Endothelial cell (in vitro differentiated cells): ENCODE measurements at regions not wholly inside any gene's neighbourhood (a gene's known extent, or its start where the extent isn't known, plus 50 kb on each side); places are given as distances from the start of the nearest gene placed in this dataset.
"Not testable (repeated sequence)": the region's sequence is repeated elsewhere in the genome, so short reads cannot be mapped to it uniquely, and the experiment has no call there.

ENCODE experiments used
- DNase-seq: peaks from one replicate; pipeline ENCODE4 v3.0.0; 2021; ENCODE audit warnings: low spot score
- H3K27ac Mint-ChIP-seq: one replicate; pipeline ENCODE4 v1.8.0; 2021; ENCODE audit warnings: mixed read lengths, inconsistent platforms; ENCODE audit not compliant: unreplicated experiment
- H3K27me3 Mint-ChIP-seq: one replicate; pipeline ENCODE4 v1.8.0; 2021; ENCODE audit warnings: mild to moderate bottlenecking, moderate library complexity, mixed read lengths, inconsistent platforms; ENCODE audit not compliant: unreplicated experiment
- H3K36me3 Mint-ChIP-seq: one replicate; pipeline ENCODE4 v1.8.0; 2021; ENCODE audit warnings: mild to moderate bottlenecking, low read depth, mixed read lengths, inconsistent platforms; ENCODE audit not compliant: unreplicated experiment
- H3K4me1 Mint-ChIP-seq: one replicate; pipeline ENCODE4 v1.8.0; 2021; ENCODE audit warnings: mild to moderate bottlenecking, mixed read lengths, inconsistent platforms; ENCODE audit not compliant: unreplicated experiment
- H3K4me3 Mint-ChIP-seq: one replicate; pipeline ENCODE4 v1.8.0; 2021; ENCODE audit warnings: mild to moderate bottlenecking, mixed read lengths, inconsistent platforms; ENCODE audit not compliant: unreplicated experiment
- H3K9me3 Mint-ChIP-seq: one replicate; pipeline ENCODE4 v1.8.0; 2021; ENCODE audit warnings: mixed read lengths, inconsistent platforms; ENCODE audit not compliant: unreplicated experiment
- TF ChIP-seq, protein P1 (sequence below): fragments of 200-600 bp; sonication (generic); IDR thresholded peaks from one replicate; pipeline ENCODE4 v1.5.0; 2021; ENCODE audit warnings: antibody characterized with exemption; ENCODE audit not compliant: unreplicated experiment

DNA sequence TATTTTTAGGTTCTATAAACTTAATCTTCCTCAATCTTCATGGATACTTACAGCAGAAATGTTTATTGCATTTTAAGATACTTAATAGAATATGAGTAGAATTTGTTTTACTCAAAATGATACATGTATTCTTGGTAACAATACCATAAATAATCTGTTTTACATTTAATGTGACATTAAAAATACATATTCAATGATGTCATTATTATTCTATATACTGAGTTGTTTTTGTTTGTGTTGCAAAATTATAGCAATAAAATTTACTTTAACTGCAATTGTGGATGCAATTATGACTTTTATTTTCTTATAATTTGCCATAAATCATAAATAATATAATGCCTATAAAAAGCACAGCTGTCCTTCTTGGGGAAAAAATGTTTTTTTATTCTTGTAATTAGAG is 275.9 kb upstream of the CCNG1 start:
- TF ChIP-seq, protein P1, sequence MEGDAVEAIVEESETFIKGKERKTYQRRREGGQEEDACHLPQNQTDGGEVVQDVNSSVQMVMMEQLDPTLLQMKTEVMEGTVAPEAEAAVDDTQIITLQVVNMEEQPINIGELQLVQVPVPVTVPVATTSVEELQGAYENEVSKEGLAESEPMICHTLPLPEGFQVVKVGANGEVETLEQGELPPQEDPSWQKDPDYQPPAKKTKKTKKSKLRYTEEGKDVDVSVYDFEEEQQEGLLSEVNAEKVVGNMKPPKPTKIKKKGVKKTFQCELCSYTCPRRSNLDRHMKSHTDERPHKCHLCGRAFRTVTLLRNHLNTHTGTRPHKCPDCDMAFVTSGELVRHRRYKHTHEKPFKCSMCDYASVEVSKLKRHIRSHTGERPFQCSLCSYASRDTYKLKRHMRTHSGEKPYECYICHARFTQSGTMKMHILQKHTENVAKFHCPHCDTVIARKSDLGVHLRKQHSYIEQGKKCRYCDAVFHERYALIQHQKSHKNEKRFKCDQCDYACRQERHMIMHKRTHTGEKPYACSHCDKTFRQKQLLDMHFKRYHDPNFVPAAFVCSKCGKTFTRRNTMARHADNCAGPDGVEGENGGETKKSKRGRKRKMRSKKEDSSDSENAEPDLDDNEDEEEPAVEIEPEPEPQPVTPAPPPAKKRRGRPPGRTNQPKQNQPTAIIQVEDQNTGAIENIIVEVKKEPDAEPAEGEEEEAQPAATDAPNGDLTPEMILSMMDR, result no peak
- no peaks in the 10 kb centered on the region for H3K4me1 Mint-ChIP-seq
- no peaks in the 10 kb centered on the region for H3K9me3 Mint-ChIP-seq
- H3K36me3 Mint-ChIP-seq, result no peaks in the 10 kb centered on the region
- no peak overlapping the region for H3K4me3 Mint-ChIP-seq
- H3K27me3 Mint-ChIP-seq, result no peaks in the 10 kb centered on the region
- no peak overlapping the region for H3K27ac Mint-ChIP-seq
- no peak for DNase-seq

DNA sequence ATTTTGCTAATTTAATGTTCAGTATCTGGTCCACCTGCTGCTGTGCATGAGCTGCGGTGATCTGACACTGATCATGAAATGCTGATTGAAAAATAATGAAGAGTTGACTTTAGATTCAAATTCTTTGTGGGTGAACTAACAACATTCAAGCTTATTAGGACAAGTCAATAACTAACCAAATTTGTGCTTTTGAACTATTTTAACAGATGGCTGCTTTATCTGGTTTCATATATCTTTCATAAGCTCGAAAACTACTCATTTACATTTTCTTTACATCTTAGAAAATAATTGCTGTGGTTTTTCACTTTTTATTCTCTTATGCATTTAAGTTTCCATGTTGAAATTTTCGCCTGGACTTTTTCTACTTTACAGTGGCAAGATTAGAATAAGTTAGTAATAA is 274.8 kb upstream of the CCNG1 start:
- Mint-ChIP-seq H3K4me1 (no peaks in the 10 kb centered on the region), H3K27ac (no peak overlapping the region), H3K4me3 (no peak overlapping the region), H3K27me3 (no peaks in the 10 kb centered on the region), H3K9me3 (no peaks in the 10 kb centered on the region), H3K36me3 (no peaks in the 10 kb centered on the region)
- no peak for DNase-seq
- TF ChIP-seq, protein P1, result no peak

- no peaks in the 10 kb centered on the region for H3K9me3 Mint-ChIP-seq
- TF ChIP-seq, protein P1, result no peak
- H3K4me3 Mint-ChIP-seq, result no peak overlapping the region
- no peaks in the 10 kb centered on the region for H3K27me3 Mint-ChIP-seq
- no peak for DNase-seq
- no peaks in the 10 kb centered on the region for H3K36me3 Mint-ChIP-seq
- H3K4me1 Mint-ChIP-seq, result no peaks in the 10 kb centered on the region
- no peak overlapping the region for H3K27ac Mint-ChIP-seq
Observed at GRCh38 chr5:163163858-163164257, 273.5 kb upstream of the CCNG1 start.

- Mint-ChIP-seq H3K4me3 (no peak overlapping the region), H3K27ac (no peak overlapping the region), H3K36me3 (no peaks in the 10 kb centered on the region), H3K9me3 (no peaks in the 10 kb centered on the region), H3K4me1 (no peaks in the 10 kb centered on the region), H3K27me3 (no peaks in the 10 kb centered on the region)
- TF ChIP-seq, protein P1, result no peak
- DNase-seq, result no peak
Observed at GRCh38 chr5:163165277-163165676, 272.1 kb upstream of the CCNG1 start.

- not testable (repeated sequence) for H3K36me3 Mint-ChIP-seq, DNase-seq, H3K4me1 Mint-ChIP-seq
Observed at GRCh38 chr5:163170161-163170560, 267.2 kb upstream of the CCNG1 start.

More at GRCh38 chr5:163170161-163170560, 267.2 kb upstream of the CCNG1 start:
- not testable (repeated sequence) for H3K9me3 Mint-ChIP-seq, H3K27me3 Mint-ChIP-seq, H3K4me3 Mint-ChIP-seq, H3K27ac Mint-ChIP-seq
